Ovary (tissue), 7 donors: ENCODE measurements at regions not wholly inside any gene's neighbourhood (a gene's known extent, or its start where the extent isn't known, plus 50 kb on each side); places are given as distances from the start of the nearest gene placed in this dataset.

Source experiments
- DNase-seq, 5 donors: peaks; one replicate each; pipeline ENCODE4 v3.0.0-alpha.2; 2019 to 2020
- H3K27ac ChIP-seq, 2 donors: fragments of 200-600 bp; one replicate each; pipeline versions ENCODE4 v1.5.1 to v1.8.0; 2019 to 2022
- H3K27me3 ChIP-seq: fragments of 200-600 bp; one replicate; pipeline ENCODE4 v1.8.0; 2022
- H3K36me3 ChIP-seq: fragments of 200-600 bp; sonication (generic); one replicate; pipeline ENCODE4 v1.5.1; 2019
- H3K4me1 ChIP-seq: one replicate; pipeline ENCODE4 v1.8.1; 2013; ENCODE audit warnings: mild to moderate bottlenecking, moderate library complexity; ENCODE audit not compliant: insufficient read depth
- H3K4me3 ChIP-seq: fragments of 200-600 bp; sonication (generic); one replicate; pipeline ENCODE4 v1.5.1; 2017
- H3K9me3 ChIP-seq, 2 donors: fragments of 200-600 bp in 1 of 2; sonication (generic) in 1 of 2; one replicate each; pipeline versions ENCODE4 v1.5.1 to v1.8.1; 2013 to 2019; ENCODE audit warnings: mild to moderate bottlenecking in 1 of 2, moderate library complexity in 1 of 2
- CTCF ChIP-seq, 3 donors: fragments of 450-650 bp in 2 of 3; fragments of 200-600 bp in 1 of 3; IDR thresholded peaks; one replicate each; pipeline versions ENCODE4 v1.5.1 to v1.8.0; 2016 to 2022; ENCODE audit warnings: antibody characterized with exemption in 3 of 3, mild to moderate bottlenecking in 1 of 3
- EP300 ChIP-seq: sonication (generic); formaldehyde crosslinking; IDR thresholded peaks from one replicate; pipeline ENCODE4 v1.6.1; 2017; ENCODE audit warnings: antibody characterized with exemption
- POLR2A ChIP-seq: fragments of 450-650 bp; IDR thresholded peaks from one replicate; pipeline ENCODE4 v1.6.1; 2017; ENCODE audit warnings: antibody characterized with exemption, mild to moderate bottlenecking, moderate library complexity
- WGBS, 3 donors: extraction: QIAGEN DNeasy Blood & Tissue Kit in 1 of 3; methylation state at CpG; one replicate each; pipeline versions ENCODE4 v1.1.5 to v1.1.7; 2013 to 2017; 5-methylcytosine and 5-hydroxymethylcytosine counted together
- intact Hi-C, 4 donors: fragments of 100-400 bp; cut with DNase I; formaldehyde crosslinking; loops; one replicate each; pipeline versions ENCODE4 v1.11.0 to v1.15.1; 2022 to 2023
- donor health status: DM: no; HTN: no; CAD: no; lungs with moderate emphysema.
- donor health status: DM: no; HTN: no; CAD: no.
- donor health status: Bipolar disorder and iron deficiency.
- donor health status: DM: no; HTN: no; CAD: no.
- donor health status: DM: yes; HTN: yes; CAD: no.

GRCh38 chr14:42736408-42736807, 1129.7 kb downstream of the LRFN5 start:
- no peak for TF ChIP-seq EP300
- TF ChIP-seq CTCF (IDR thresholded peaks at IDR 0.05): no peak
- TF ChIP-seq POLR2A: no peak
- Histone ChIP-seq H3K36me3 (no peaks in the 10 kb centered on the region), H3K4me1 (no peaks in the 10 kb centered on the region), H3K27ac (no peak overlapping the region), H3K4me3 (no peak overlapping the region), H3K27me3 (no peaks in the 10 kb centered on the region), H3K9me3 (no peaks in the 10 kb centered on the region)
- WGBS, 3 donors: 11 to 40% (median 14%) methylated on average over 1 of the region's 1 CpG
- intact Hi-C loops: no loop called here
- no peak for DNase-seq

- 28 to 32% (median 30%) methylated on average over 1 of the region's 1 CpG for WGBS, 3 donors
- no peaks in the 10 kb centered on the region for H3K4me1 ChIP-seq
- no peaks in the 10 kb centered on the region for H3K9me3 ChIP-seq
- no peak for DNase-seq
- TF ChIP-seq EP300 (no peak), POLR2A (no peak), CTCF (IDR thresholded peaks at IDR 0.05) (no peak)
- intact Hi-C loops: no loop called here
- H3K4me3 ChIP-seq: no peak overlapping the region
- no peaks in the 10 kb centered on the region for H3K36me3 ChIP-seq
- no peak overlapping the region for H3K27ac ChIP-seq
- no peaks in the 10 kb centered on the region for H3K27me3 ChIP-seq
These were observed 1127.4 kb downstream of the LRFN5 start for GRCh38 chr14:42734041-42734440.

- Histone ChIP-seq H3K9me3 (no peaks in the 10 kb centered on the region), H3K36me3 (no peaks in the 10 kb centered on the region), H3K4me3 (no peak overlapping the region), H3K27ac (no peak overlapping the region), H3K27me3 (no peaks in the 10 kb centered on the region), H3K4me1 (no peaks in the 10 kb centered on the region)
- TF ChIP-seq EP300: no peak
- no peak for TF ChIP-seq CTCF (IDR thresholded peaks at IDR 0.05)
- TF ChIP-seq POLR2A: no peak
- no peak for DNase-seq
- intact Hi-C loops: no loop called here
These were observed 1125.3 kb downstream of the LRFN5 start for GRCh38 chr14:42732005-42732404.

GRCh38 chr14:42731480-42731879, 1124.8 kb downstream of the LRFN5 start:
- 89 to 91% (median 91%) methylated on average over 2 of the region's 2 CpGs for WGBS, 3 donors
- no peak for DNase-seq
- Histone ChIP-seq H3K9me3 (no peaks in the 10 kb centered on the region), H3K4me3 (no peak overlapping the region), H3K36me3 (no peaks in the 10 kb centered on the region), H3K27me3 (no peaks in the 10 kb centered on the region), H3K4me1 (no peaks in the 10 kb centered on the region), H3K27ac (no peak overlapping the region)
- TF ChIP-seq CTCF (IDR thresholded peaks at IDR 0.05) (no peak), POLR2A (no peak)
- intact Hi-C loops: no loop called here

- Histone ChIP-seq H3K27ac (no peak overlapping the region), H3K27me3 (no peaks in the 10 kb centered on the region), H3K4me1 (no peaks in the 10 kb centered on the region), H3K36me3 (no peaks in the 10 kb centered on the region), H3K9me3 (no peaks in the 10 kb centered on the region), H3K4me3 (no peak overlapping the region)
- no peak for DNase-seq
- WGBS, 3 donors: 64 to 82% (median 68%) methylated on average over 2 of the region's 2 CpGs
- TF ChIP-seq EP300 (no peak), POLR2A (no peak), CTCF (IDR thresholded peaks at IDR 0.05) (no peak)
- intact Hi-C loops: no loop called here
These were observed 1123.0 kb downstream of the LRFN5 start for GRCh38 chr14:42729681-42730080.
